ENCODE measurements at regions not wholly inside any gene's neighbourhood (a gene's known extent, or its start where the extent isn't known, plus 50 kb on each side); places are given as distances from the start of the nearest gene placed in this dataset.

- H3K36me3 ChIP-seq = no peaks in the 10 kb centered on the region
- H3K4me3 ChIP-seq = no peak overlapping the region
- H3K4me1 ChIP-seq = no peaks in the 10 kb centered on the region
- DNase-seq (no peak), ATAC-seq (ENCODE audit: low FRiP score in 2 of 2) (no peak)
- H3K27me3 ChIP-seq = no peaks in the 10 kb centered on the region
- H3K27ac ChIP-seq = no peak overlapping the region
- H3K9me3 ChIP-seq = no peaks in the 10 kb centered on the region
- WGBS, 2 donors = 50 to 53% methylated on average over 2 of the region's 2 CpGs
- no peak for TF ChIP-seq EP300 (IDR thresholded peaks at IDR 0.05)
- TF ChIP-seq POLR2AphosphoS5 (IDR thresholded peaks at IDR 0.05) = no peak
- TF ChIP-seq, protein P1, sequence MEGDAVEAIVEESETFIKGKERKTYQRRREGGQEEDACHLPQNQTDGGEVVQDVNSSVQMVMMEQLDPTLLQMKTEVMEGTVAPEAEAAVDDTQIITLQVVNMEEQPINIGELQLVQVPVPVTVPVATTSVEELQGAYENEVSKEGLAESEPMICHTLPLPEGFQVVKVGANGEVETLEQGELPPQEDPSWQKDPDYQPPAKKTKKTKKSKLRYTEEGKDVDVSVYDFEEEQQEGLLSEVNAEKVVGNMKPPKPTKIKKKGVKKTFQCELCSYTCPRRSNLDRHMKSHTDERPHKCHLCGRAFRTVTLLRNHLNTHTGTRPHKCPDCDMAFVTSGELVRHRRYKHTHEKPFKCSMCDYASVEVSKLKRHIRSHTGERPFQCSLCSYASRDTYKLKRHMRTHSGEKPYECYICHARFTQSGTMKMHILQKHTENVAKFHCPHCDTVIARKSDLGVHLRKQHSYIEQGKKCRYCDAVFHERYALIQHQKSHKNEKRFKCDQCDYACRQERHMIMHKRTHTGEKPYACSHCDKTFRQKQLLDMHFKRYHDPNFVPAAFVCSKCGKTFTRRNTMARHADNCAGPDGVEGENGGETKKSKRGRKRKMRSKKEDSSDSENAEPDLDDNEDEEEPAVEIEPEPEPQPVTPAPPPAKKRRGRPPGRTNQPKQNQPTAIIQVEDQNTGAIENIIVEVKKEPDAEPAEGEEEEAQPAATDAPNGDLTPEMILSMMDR (IDR thresholded peaks at IDR 0.05) = no peak
- no peak for TF ChIP-seq POLR2A (IDR thresholded peaks at IDR 0.05)
Measured at GRCh38 chr3:70776081-70776480, 463.6 kb upstream of the MDFIC2 start.

GRCh38 chr3:70775257-70775656 lies 462.8 kb upstream of the MDFIC2 start:
- 77 to 86% methylated on average over 4 of the region's 4 CpGs for WGBS, 2 donors
- Histone ChIP-seq H3K27me3 (no peaks in the 10 kb centered on the region), H3K36me3 (no peaks in the 10 kb centered on the region), H3K9me3 (no peaks in the 10 kb centered on the region), H3K4me3 (no peak overlapping the region), H3K27ac (no peak overlapping the region), H3K4me1 (no peaks in the 10 kb centered on the region)
- TF ChIP-seq, protein P1 (IDR thresholded peaks at IDR 0.05) = no peak
- TF ChIP-seq POLR2AphosphoS5 (IDR thresholded peaks at IDR 0.05) (no peak), EP300 (IDR thresholded peaks at IDR 0.05) (no peak), POLR2A (IDR thresholded peaks at IDR 0.05) (no peak)
- ATAC-seq (ENCODE audit: low FRiP score in 2 of 2) = no peak
- DNase-seq = no peak

GRCh38 chr3:70774641-70775040 lies 462.2 kb upstream of the MDFIC2 start:
- no peak for DNase-seq

DNA sequence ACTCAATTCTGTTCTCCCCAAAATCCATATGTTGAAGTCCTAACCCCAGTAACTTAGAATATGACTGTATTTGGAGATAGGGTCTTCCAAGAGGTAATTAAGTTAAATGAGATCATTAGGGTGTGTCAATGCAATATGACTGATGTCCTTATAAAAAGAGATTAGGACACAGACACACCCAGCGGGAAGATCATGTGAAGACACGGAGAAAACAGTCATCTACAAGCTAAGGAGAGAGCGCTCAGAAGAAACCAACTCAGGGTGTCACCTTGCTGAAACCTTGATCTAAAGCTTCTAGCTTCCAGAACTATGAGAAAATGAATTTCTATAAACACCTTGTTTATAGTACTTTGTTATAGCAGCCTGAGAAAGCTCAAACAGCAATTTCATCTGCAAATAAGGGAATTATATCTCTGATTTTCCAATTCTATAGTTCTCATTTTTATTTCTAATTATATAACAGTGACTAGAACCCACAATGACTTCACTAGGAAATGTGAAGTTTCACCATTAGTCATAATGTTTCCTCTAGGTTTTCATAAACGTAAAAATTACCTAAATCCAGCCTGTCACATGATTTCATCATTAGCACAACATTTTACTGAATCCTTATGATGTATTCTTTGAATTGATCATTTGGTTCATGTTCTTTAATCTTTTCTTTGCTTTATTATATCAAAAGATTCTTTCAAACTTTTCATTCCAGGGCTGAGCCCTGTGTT lies 459.1 kb upstream of the MDFIC2 start:
- no peak for DNase-seq
- Histone ChIP-seq H3K27me3 (no peaks in the 10 kb centered on the region), H3K36me3 (no peaks in the 10 kb centered on the region), H3K4me1 (no peaks in the 10 kb centered on the region), H3K4me3 (no peak overlapping the region), H3K9me3 (no peaks in the 10 kb centered on the region), H3K27ac (no peak overlapping the region)
- WGBS, 2 donors = 75 to 81% methylated on average over 4 of the region's 4 CpGs
- ATAC-seq (ENCODE audit: low FRiP score in 2 of 2) = no peak
- TF ChIP-seq POLR2A (IDR thresholded peaks at IDR 0.05) = no peak
- TF ChIP-seq POLR2AphosphoS5 (IDR thresholded peaks at IDR 0.05) = no peak
- TF ChIP-seq EP300 (IDR thresholded peaks at IDR 0.05) = no peak

More at GRCh38 chr3:70774641-70775040, 462.2 kb upstream of the MDFIC2 start:
- no peaks in the 10 kb centered on the region for H3K27me3 ChIP-seq
- no peaks in the 10 kb centered on the region for H3K4me1 ChIP-seq
- H3K27ac ChIP-seq = no peak overlapping the region
- WGBS, 2 donors = 80 to 100% methylated on average over 1 of the region's 1 CpG
- H3K36me3 ChIP-seq = no peaks in the 10 kb centered on the region
- no peaks in the 10 kb centered on the region for H3K9me3 ChIP-seq
- TF ChIP-seq EP300 (IDR thresholded peaks at IDR 0.05) (no peak), POLR2AphosphoS5 (IDR thresholded peaks at IDR 0.05) (no peak), POLR2A (IDR thresholded peaks at IDR 0.05) (no peak)
- TF ChIP-seq, protein P1 (IDR thresholded peaks at IDR 0.05) = no peak
- no peak for ATAC-seq (ENCODE audit: low FRiP score in 2 of 2)
- H3K4me3 ChIP-seq = no peak overlapping the region

- Histone ChIP-seq H3K36me3 (no peaks in the 10 kb centered on the region), H3K9me3 (no peaks in the 10 kb centered on the region), H3K4me1 (no peaks in the 10 kb centered on the region), H3K27me3 (no peaks in the 10 kb centered on the region), H3K4me3 (no peak overlapping the region), H3K27ac (no peak overlapping the region)
- DNase-seq (no peak), ATAC-seq (ENCODE audit: low FRiP score in 2 of 2) (no peak)
- TF ChIP-seq EP300 (IDR thresholded peaks at IDR 0.05) = no peak
- TF ChIP-seq, protein P1 (IDR thresholded peaks at IDR 0.05) = no peak
- no peak for TF ChIP-seq POLR2AphosphoS5 (IDR thresholded peaks at IDR 0.05)
- TF ChIP-seq POLR2A (IDR thresholded peaks at IDR 0.05) = no peak
- 73 to 83% methylated on average over 1 of the region's 1 CpG for WGBS, 2 donors
Measured at GRCh38 chr3:70770650-70771049, 458.2 kb upstream of the MDFIC2 start.
